Spleen (tissue), 11 donors: ENCODE measurements at regions not wholly inside any gene's neighbourhood (a gene's known extent, or its start where the extent isn't known, plus 50 kb on each side); places are given as distances from the start of the nearest gene placed in this dataset.
"Not testable (repeated sequence)": the region's sequence is repeated elsewhere in the genome, so short reads cannot be mapped to it uniquely, and the experiment has no call there.

ENCODE experiments used
- DNase-seq: peaks from one replicate; pipeline ENCODE4 v3.0.0-alpha.2; 2020
- H3K27ac ChIP-seq, 8 donors: fragments of 200-600 bp; sonication (generic) in 7 of 8; 1 replicate in 4 of 8; 2 replicates in 4 of 8; pipeline versions ENCODE4 v1.5.0 to v1.8.0; 2016 to 2021; ENCODE audit warnings: inconsistent platforms in 4 of 8, mild to moderate bottlenecking in 4 of 8, moderate library complexity in 1 of 8
- H3K27me3 ChIP-seq, 7 donors: fragments of 200-600 bp; sonication (generic) in 6 of 7; replicated peaks in 1 of 7; 1 replicate in 4 of 7; 2 replicates in 3 of 7; pipeline versions ENCODE4 v1.5.0 to v1.8.0; 2016 to 2021; ENCODE audit warnings: inconsistent platforms in 3 of 7, mild to moderate bottlenecking in 1 of 7
- H3K36me3 ChIP-seq, 6 donors: fragments of 200-600 bp; sonication (generic) in 5 of 6; 1 replicate in 4 of 6; 2 replicates in 2 of 6; pipeline versions ENCODE4 v1.5.0 to v1.8.0; 2016 to 2021; ENCODE audit warnings: inconsistent platforms in 2 of 6
- H3K4me1 ChIP-seq, 6 donors: fragments of 200-600 bp; sonication (generic) in 5 of 6; 1 replicate in 3 of 6; 2 replicates in 3 of 6; pipeline versions ENCODE4 v1.5.0 to v1.8.0; 2016 to 2021; ENCODE audit warnings: inconsistent platforms in 3 of 6
- H3K4me3 ChIP-seq, 8 donors: fragments of 200-600 bp; sonication (generic) in 7 of 8; 1 replicate in 4 of 8; 2 replicates in 4 of 8; pipeline versions ENCODE4 v1.5.0 to v1.8.0; 2016 to 2021; ENCODE audit warnings: inconsistent platforms in 4 of 8, mild to moderate bottlenecking in 4 of 8, moderate library complexity in 2 of 8
- H3K9me3 ChIP-seq, 8 donors: fragments of 200-600 bp; sonication (generic) in 7 of 8; 1 replicate in 4 of 8; 2 replicates in 4 of 8; pipeline versions ENCODE4 v1.5.0 to v1.8.0; 2016 to 2021; ENCODE audit warnings: inconsistent platforms in 4 of 8
- CTCF ChIP-seq, 11 experiments: fragments of 200-600 bp in 7 of 11; fragments of 450-650 bp in 4 of 11; sonication (generic) in 4 of 11; IDR thresholded peaks in 8 of 11; conservative IDR thresholded peaks in 3 of 11; 1 replicate in 7 of 11; 2 replicates in 4 of 11; pipeline versions ENCODE4 v1.4.0 to v1.8.0; 2016 to 2021; ENCODE audit warnings: antibody characterized with exemption in 11 of 11, inconsistent platforms in 4 of 11, mild to moderate bottlenecking in 1 of 11
- POLR2A ChIP-seq, 3 donors: fragments of 450-650 bp; IDR thresholded peaks; one replicate each; pipeline ENCODE4 v1.5.1; 2017; ENCODE audit warnings: antibody characterized with exemption in 3 of 3, mild to moderate bottlenecking in 1 of 3
- POLR2AphosphoS5 ChIP-seq, 3 donors: sonication (generic); formaldehyde crosslinking; IDR thresholded peaks; one replicate each; pipeline ENCODE4 v1.5.1; 2017; ENCODE audit warnings: antibody characterized with exemption in 3 of 3
- WGBS, 5 donors: extraction: QIAGEN DNeasy Blood & Tissue Kit in 3 of 5; methylation state at CpG; one replicate each; pipeline versions ENCODE4 v1.1.5 to v1.1.7; 2013 to 2018; 5-methylcytosine and 5-hydroxymethylcytosine counted together
- intact Hi-C: fragments of 100-400 bp; cut with DNase I; formaldehyde crosslinking; loops from one replicate; pipeline ENCODE4 v1.15.0; 2023; ENCODE audit warnings: low total_unique reads
- donor health status: healthy with polysubstance abuse.
- donor health status: DM: no; HTN: no; CAD: no; lungs with moderate emphysema.
- donor health status: DM: no; HTN: no; CAD: no.
- donor health status: Bipolar disorder and iron deficiency.
- donor health status: healthy.
- donor health status: DM: no; HTN: no; CAD: no.
- donor health status: DM: yes; HTN: yes; CAD: no.

GRCh38 chr5:18276939-18277338 lies 642.7 kb downstream of the TAF11L14 start:
- 94 to 98% (median 95%) methylated on average over 5 of the region's 5 CpGs for WGBS, 5 donors
- TF ChIP-seq POLR2AphosphoS5 (IDR thresholded peaks at IDR 0.05) (no peak), POLR2A (IDR thresholded peaks at IDR 0.05) (no peak), CTCF (IDR thresholded peaks at IDR 0.05 in 8 of 11, conservative IDR thresholded peaks at IDR 0.05 in 3 of 11) (no peak)

GRCh38 chr5:18281947-18282581 lies 647.8 kb downstream of the TAF11L14 start:
- Histone ChIP-seq H3K4me3 (no peak overlapping the region), H3K36me3 (no peaks in the 10 kb centered on the region), H3K4me1 (no peaks in the 10 kb centered on the region), H3K27ac (no peak overlapping the region), H3K9me3 (no peaks in the 10 kb centered on the region), H3K27me3 (no peaks in the 10 kb centered on the region)
- intact Hi-C loops: no loop called here
- DNase-seq: no peak
- 57 to 71% (median 64%) methylated on average over 4 of the region's 4 CpGs for WGBS, 5 donors
- TF ChIP-seq POLR2AphosphoS5 (IDR thresholded peaks at IDR 0.05) (no peak), CTCF (IDR thresholded peaks at IDR 0.05 in 8 of 11, conservative IDR thresholded peaks at IDR 0.05 in 3 of 11) (peak in 7 of 11 experiments; percentile 18 to 58 (median 39)), POLR2A (IDR thresholded peaks at IDR 0.05) (no peak)

More at GRCh38 chr5:18276939-18277338, 642.7 kb downstream of the TAF11L14 start:
- Histone ChIP-seq H3K4me1 (no peaks in the 10 kb centered on the region), H3K4me3 (no peak overlapping the region), H3K9me3 (peaks cover 0 to 3% (median 0%) of the 10 kb centered on the region in 8 donors), H3K27me3 (no peaks in the 10 kb centered on the region), H3K27ac (no peak overlapping the region), H3K36me3 (no peaks in the 10 kb centered on the region)
- DNase-seq: no peak
- intact Hi-C loops: no loop called here

DNA sequence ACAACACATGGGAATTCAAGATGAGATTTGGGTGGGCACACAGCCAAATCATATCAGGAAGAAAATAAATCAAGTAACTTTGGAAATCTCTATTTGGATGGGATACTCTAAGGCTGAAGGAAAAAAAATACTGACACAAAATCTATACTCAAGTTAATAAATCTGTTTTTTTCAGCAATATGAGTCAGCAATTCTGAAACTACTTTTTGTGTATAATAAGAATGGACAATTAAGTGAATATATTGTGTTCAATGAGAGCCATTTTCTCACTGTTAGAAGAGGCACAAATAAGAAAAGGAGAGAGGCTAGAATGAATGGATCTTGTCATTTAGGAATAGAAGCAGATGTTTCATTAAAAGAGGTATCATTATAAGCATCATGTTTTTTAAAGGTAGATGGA lies 651.0 kb downstream of the TAF11L14 start:
- H3K9me3 ChIP-seq: no peaks in the 10 kb centered on the region
- H3K4me1 ChIP-seq: no peaks in the 10 kb centered on the region
- no peak overlapping the region for H3K27ac ChIP-seq
- H3K27me3 ChIP-seq: no peaks in the 10 kb centered on the region
- TF ChIP-seq POLR2AphosphoS5 (IDR thresholded peaks at IDR 0.05) (no peak), POLR2A (IDR thresholded peaks at IDR 0.05) (no peak), CTCF (IDR thresholded peaks at IDR 0.05 in 8 of 11, conservative IDR thresholded peaks at IDR 0.05 in 3 of 11) (no peak)
- DNase-seq: no peak
- no peaks in the 10 kb centered on the region for H3K36me3 ChIP-seq
- H3K4me3 ChIP-seq: no peak overlapping the region
- intact Hi-C loops: no loop called here

DNA sequence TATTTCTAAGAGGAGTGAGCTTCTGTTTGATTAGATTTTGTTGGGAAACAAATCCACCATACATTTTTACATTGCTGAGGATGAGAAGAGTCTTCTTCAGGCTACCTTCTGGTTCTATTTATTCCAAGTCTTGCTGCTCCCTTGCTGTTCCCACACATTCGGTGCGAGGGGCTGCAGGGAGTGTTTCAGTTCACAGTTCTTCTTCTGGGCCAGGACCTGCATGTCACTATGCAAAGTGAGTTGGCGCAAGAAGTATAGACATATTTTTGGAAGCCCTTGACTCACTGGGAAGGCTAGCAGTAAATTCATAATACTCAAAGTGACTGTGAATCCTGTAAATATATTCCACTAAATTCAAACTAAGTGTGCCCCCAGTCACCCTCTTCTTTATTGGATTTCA lies 657.9 kb downstream of the TAF11L14 start:
- no peak for DNase-seq
- intact Hi-C loops: no loop called here
- TF ChIP-seq POLR2AphosphoS5 (IDR thresholded peaks at IDR 0.05) (no peak), POLR2A (IDR thresholded peaks at IDR 0.05) (no peak), CTCF (IDR thresholded peaks at IDR 0.05 in 8 of 11, conservative IDR thresholded peaks at IDR 0.05 in 3 of 11) (no peak)
- 88 to 91% (median 89%) methylated on average over 3 of the region's 3 CpGs for WGBS, 5 donors
- Histone ChIP-seq H3K27ac (no peak overlapping the region), H3K9me3 (no peaks in the 10 kb centered on the region), H3K4me3 (no peak overlapping the region), H3K36me3 (no peaks in the 10 kb centered on the region), H3K27me3 (no peaks in the 10 kb centered on the region), H3K4me1 (no peaks in the 10 kb centered on the region)

GRCh38 chr5:18295696-18296095 lies 661.4 kb downstream of the TAF11L14 start:
- intact Hi-C loops, H3K4me3 ChIP-seq, H3K4me1 ChIP-seq, H3K36me3 ChIP-seq, H3K27ac ChIP-seq, H3K9me3 ChIP-seq, H3K27me3 ChIP-seq, DNase-seq: not testable (repeated sequence)
- WGBS, 5 donors: 73 to 86% (median 78%) methylated on average over 3 of the region's 3 CpGs
